ENCODE measurements at regions not wholly inside any gene's neighbourhood (a gene's known extent, or its start where the extent isn't known, plus 50 kb on each side); places are given as distances from the start of the nearest gene placed in this dataset.
A peak's percentile ranks its signal among the peaks of the same experiment; 100 is the strongest.
"Not testable (repeated sequence)": the region's sequence is repeated elsewhere in the genome, so short reads cannot be mapped to it uniquely, and the experiment has no call there.

GRCh38 chr22:15816470-15816869 is 126.6 kb downstream of the POTEH start:
- H3K27me3 Mint-ChIP-seq; H3K36me3 ChIP-seq (ENCODE audit: insufficient read depth, low read length); H3K9me3 Mint-ChIP-seq; H3K4me3 Mint-ChIP-seq; H3K4me3 ChIP-seq (ENCODE audit: low read length in 2 of 2); POLR2A ChIA-PET (ENCODE audit: partially characterized antibody); H3K27ac Mint-ChIP-seq; H3K9me3 ChIP-seq (ENCODE audit: control insufficient read depth in 1 of 2, low read length in 2 of 2); H3K4me1 ChIP-seq (ENCODE audit: insufficient read depth, low read length); H3K27ac ChIP-seq (ENCODE audit: low read depth, low read length); intact Hi-C loops (cut with micrococcal nuclease); CTCF ChIA-PET (ENCODE audit: partially characterized antibody); DNase-seq; H3K27me3 ChIP-seq (ENCODE audit: insufficient read depth, low read length); H3K36me3 Mint-ChIP-seq; H3K4me1 Mint-ChIP-seq: not testable (repeated sequence)

GRCh38 chr22:15817264-15817663 is 127.4 kb downstream of the POTEH start:
- H3K4me1 Mint-ChIP-seq; H3K4me3 Mint-ChIP-seq; H3K27me3 Mint-ChIP-seq; H3K27me3 ChIP-seq (ENCODE audit: insufficient read depth, low read length); H3K27ac Mint-ChIP-seq; H3K9me3 Mint-ChIP-seq; H3K9me3 ChIP-seq (ENCODE audit: control insufficient read depth in 1 of 2, low read length in 2 of 2); H3K36me3 ChIP-seq (ENCODE audit: insufficient read depth, low read length); POLR2A ChIA-PET (ENCODE audit: partially characterized antibody); intact Hi-C loops (cut with micrococcal nuclease); H3K36me3 Mint-ChIP-seq; H3K4me1 ChIP-seq (ENCODE audit: insufficient read depth, low read length); CTCF ChIA-PET (ENCODE audit: partially characterized antibody); DNase-seq; H3K27ac ChIP-seq (ENCODE audit: low read depth, low read length); H3K4me3 ChIP-seq (ENCODE audit: low read length in 2 of 2): not testable (repeated sequence)

- DNase-seq; POLR2A ChIA-PET (ENCODE audit: partially characterized antibody); CTCF ChIA-PET (ENCODE audit: partially characterized antibody); H3K36me3 Mint-ChIP-seq; intact Hi-C loops (cut with micrococcal nuclease); H3K27ac Mint-ChIP-seq; H3K4me3 ChIP-seq (ENCODE audit: low read length in 2 of 2); H3K27ac ChIP-seq (ENCODE audit: low read depth, low read length); H3K4me3 Mint-ChIP-seq; H3K36me3 ChIP-seq (ENCODE audit: insufficient read depth, low read length); H3K27me3 ChIP-seq (ENCODE audit: insufficient read depth, low read length); H3K9me3 Mint-ChIP-seq; H3K4me1 Mint-ChIP-seq; H3K4me1 ChIP-seq (ENCODE audit: insufficient read depth, low read length); H3K9me3 ChIP-seq (ENCODE audit: control insufficient read depth in 1 of 2, low read length in 2 of 2); H3K27me3 Mint-ChIP-seq: not testable (repeated sequence)
Measured at GRCh38 chr22:15819886-15820285, 130.1 kb downstream of the POTEH start.

GRCh38 chr22:15821088-15821487 is 131.3 kb downstream of the POTEH start:
- H3K9me3 Mint-ChIP-seq; POLR2A ChIA-PET (ENCODE audit: partially characterized antibody); H3K4me3 ChIP-seq (ENCODE audit: low read length in 2 of 2); intact Hi-C loops (cut with micrococcal nuclease); H3K27ac ChIP-seq (ENCODE audit: low read depth, low read length); H3K27ac Mint-ChIP-seq; CTCF ChIA-PET (ENCODE audit: partially characterized antibody); H3K9me3 ChIP-seq (ENCODE audit: control insufficient read depth in 1 of 2, low read length in 2 of 2); H3K27me3 ChIP-seq (ENCODE audit: insufficient read depth, low read length); H3K36me3 ChIP-seq (ENCODE audit: insufficient read depth, low read length); H3K4me1 Mint-ChIP-seq; H3K4me1 ChIP-seq (ENCODE audit: insufficient read depth, low read length); H3K36me3 Mint-ChIP-seq; H3K27me3 Mint-ChIP-seq; H3K4me3 Mint-ChIP-seq: not testable (repeated sequence)
- peak in 1 of 5 donors; percentile 19 for DNase-seq

- H3K27ac ChIP-seq (ENCODE audit: low read depth, low read length); H3K9me3 Mint-ChIP-seq; H3K4me1 ChIP-seq (ENCODE audit: insufficient read depth, low read length); H3K4me3 Mint-ChIP-seq; H3K4me3 ChIP-seq (ENCODE audit: low read length in 2 of 2); DNase-seq; intact Hi-C loops (cut with micrococcal nuclease); H3K4me1 Mint-ChIP-seq; POLR2A ChIA-PET (ENCODE audit: partially characterized antibody); H3K27me3 Mint-ChIP-seq; H3K9me3 ChIP-seq (ENCODE audit: control insufficient read depth in 1 of 2, low read length in 2 of 2); H3K27me3 ChIP-seq (ENCODE audit: insufficient read depth, low read length); H3K36me3 ChIP-seq (ENCODE audit: insufficient read depth, low read length); H3K36me3 Mint-ChIP-seq; CTCF ChIA-PET (ENCODE audit: partially characterized antibody); H3K27ac Mint-ChIP-seq: not testable (repeated sequence)
Measured at GRCh38 chr22:15822001-15822400, 132.2 kb downstream of the POTEH start.

GRCh38 chr22:15823178-15823577 is 133.4 kb downstream of the POTEH start:
- H3K27me3 Mint-ChIP-seq; H3K27me3 ChIP-seq (ENCODE audit: insufficient read depth, low read length); H3K4me3 ChIP-seq (ENCODE audit: low read length in 2 of 2); H3K4me1 Mint-ChIP-seq; H3K9me3 Mint-ChIP-seq; POLR2A ChIA-PET (ENCODE audit: partially characterized antibody); H3K27ac Mint-ChIP-seq; intact Hi-C loops (cut with micrococcal nuclease); H3K36me3 Mint-ChIP-seq; H3K9me3 ChIP-seq (ENCODE audit: control insufficient read depth in 1 of 2, low read length in 2 of 2); H3K4me3 Mint-ChIP-seq; H3K36me3 ChIP-seq (ENCODE audit: insufficient read depth, low read length); H3K27ac ChIP-seq (ENCODE audit: low read depth, low read length); CTCF ChIA-PET (ENCODE audit: partially characterized antibody); H3K4me1 ChIP-seq (ENCODE audit: insufficient read depth, low read length): not testable (repeated sequence)
- DNase-seq = peak in 1 of 5 donors; percentile 4

GRCh38 chr22:15832235-15832634 is 142.4 kb downstream of the POTEH start:
- intact Hi-C loops (cut with micrococcal nuclease); H3K4me3 ChIP-seq (ENCODE audit: low read length in 2 of 2); H3K4me3 Mint-ChIP-seq; H3K36me3 Mint-ChIP-seq; H3K4me1 ChIP-seq (ENCODE audit: insufficient read depth, low read length); H3K36me3 ChIP-seq (ENCODE audit: insufficient read depth, low read length); DNase-seq; H3K27ac Mint-ChIP-seq; POLR2A ChIA-PET (ENCODE audit: partially characterized antibody); H3K4me1 Mint-ChIP-seq; H3K27me3 Mint-ChIP-seq; H3K27ac ChIP-seq (ENCODE audit: low read depth, low read length); CTCF ChIA-PET (ENCODE audit: partially characterized antibody); H3K9me3 Mint-ChIP-seq; H3K27me3 ChIP-seq (ENCODE audit: insufficient read depth, low read length); H3K9me3 ChIP-seq (ENCODE audit: control insufficient read depth in 1 of 2, low read length in 2 of 2): not testable (repeated sequence)

GRCh38 chr22:15835729-15836128 is 145.9 kb downstream of the POTEH start:
- CTCF ChIA-PET (ENCODE audit: partially characterized antibody); H3K27ac Mint-ChIP-seq; H3K27me3 Mint-ChIP-seq; H3K4me1 Mint-ChIP-seq; H3K4me3 ChIP-seq (ENCODE audit: low read length in 2 of 2); H3K4me3 Mint-ChIP-seq; intact Hi-C loops (cut with micrococcal nuclease); H3K36me3 Mint-ChIP-seq; DNase-seq; H3K27ac ChIP-seq (ENCODE audit: low read depth, low read length); POLR2A ChIA-PET (ENCODE audit: partially characterized antibody); H3K9me3 Mint-ChIP-seq; H3K4me1 ChIP-seq (ENCODE audit: insufficient read depth, low read length); H3K36me3 ChIP-seq (ENCODE audit: insufficient read depth, low read length); H3K9me3 ChIP-seq (ENCODE audit: control insufficient read depth in 1 of 2, low read length in 2 of 2); H3K27me3 ChIP-seq (ENCODE audit: insufficient read depth, low read length): not testable (repeated sequence)

All from CD4-positive, alpha-beta memory T cell (primary cell).